ENCODE measurements at regions not wholly inside any gene's neighbourhood (a gene's known extent, or its start where the extent isn't known, plus 50 kb on each side); places are given as distances from the start of the nearest gene placed in this dataset.

DNA sequence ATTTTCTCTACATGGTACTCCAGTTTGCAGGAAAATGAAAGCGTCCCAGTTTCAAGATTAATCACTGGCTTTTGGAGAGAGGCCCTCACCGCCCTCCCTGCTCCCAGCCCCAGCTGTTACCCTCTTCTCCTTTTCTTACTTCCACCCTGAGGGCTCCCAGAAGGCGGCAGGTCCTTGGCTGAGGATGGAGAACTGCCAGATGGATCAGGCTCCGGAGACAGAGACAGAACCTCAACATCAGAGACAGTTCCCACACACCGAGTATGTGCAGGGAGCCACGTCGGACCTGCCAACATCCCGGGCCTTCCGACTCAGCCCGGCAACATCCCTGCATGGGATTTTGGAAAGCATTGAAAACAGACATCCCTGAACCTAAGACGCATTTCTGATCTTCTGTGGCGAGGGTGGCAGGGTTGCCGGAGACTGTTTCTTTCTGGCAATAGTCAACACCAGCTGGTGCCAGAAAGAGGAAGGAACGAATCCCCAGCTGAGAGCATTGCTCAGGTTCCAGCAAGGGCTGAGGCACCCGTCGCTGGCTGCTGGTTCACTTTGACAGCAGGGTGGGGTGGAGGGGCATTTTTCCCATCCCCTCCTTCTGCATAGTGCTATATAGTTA lies 467.1 kb downstream of the MIAT start:
- no peak for DNase-seq (ENCODE audit: low spot score in 2 of 2)
- Histone ChIP-seq H3K27me3 (ENCODE audit: low read depth) (peaks cover 61% of the 10 kb centered on the region), H3K4me1 (no peaks in the 10 kb centered on the region), H3K4me3 (no peak overlapping the region), H3K36me3 (replicated peaks) (no peaks in the 10 kb centered on the region), H3K9me3 (no peaks in the 10 kb centered on the region)
- in situ Hi-C loops (cut with MboI; ENCODE audit: low sequenced_read_pairs), result no loop called here

DNA sequence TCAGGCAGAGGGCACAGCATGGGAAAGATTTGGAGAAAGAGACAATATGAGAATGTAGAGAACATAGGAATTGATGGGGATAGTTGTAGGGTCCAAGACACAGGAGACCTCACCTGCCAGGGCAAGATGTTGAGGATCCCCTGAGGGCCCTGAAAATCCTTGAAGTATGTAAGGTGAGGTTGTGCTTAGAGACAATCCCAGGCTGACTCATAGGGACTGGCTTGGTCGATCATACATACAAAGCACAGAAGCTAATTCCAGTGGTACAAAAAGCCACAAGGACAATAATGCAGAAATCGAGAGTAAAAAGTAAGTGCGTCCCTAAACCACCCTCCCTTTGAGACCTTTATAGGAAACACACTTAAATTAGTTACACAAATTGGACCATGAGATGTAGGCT lies 468.2 kb downstream of the MIAT start:
- DNase-seq (ENCODE audit: low spot score in 2 of 2), result no peak

DNA sequence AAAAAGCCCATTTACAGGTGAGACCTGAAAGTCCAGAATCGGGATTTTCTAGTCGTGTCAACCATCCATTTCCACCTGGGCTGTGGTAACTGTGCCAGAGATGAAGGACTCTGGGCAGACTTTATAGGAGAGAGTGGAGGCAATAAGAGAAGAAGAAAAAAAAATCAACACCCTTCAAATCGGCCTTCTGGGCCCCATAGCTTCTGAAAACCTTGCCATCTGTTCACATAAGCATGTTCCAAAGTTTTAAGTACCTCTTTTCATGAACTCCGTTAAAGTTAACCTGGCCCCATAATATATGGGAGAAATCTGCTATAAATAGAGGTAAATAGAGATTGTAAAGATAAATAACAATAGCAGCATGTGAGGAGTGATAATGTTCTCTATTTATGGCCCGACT lies 470.5 kb downstream of the MIAT start:
- no peak for DNase-seq (ENCODE audit: low spot score in 2 of 2)
- no peaks in the 10 kb centered on the region; the same call in 1 of the 2 replicates for H3K9me3 ChIP-seq
- H3K36me3 ChIP-seq (replicated peaks), result no peaks in the 10 kb centered on the region
- in situ Hi-C loops (cut with MboI; ENCODE audit: low sequenced_read_pairs), result no loop called here
- no peak overlapping the region for H3K4me3 ChIP-seq
- no peaks in the 10 kb centered on the region for H3K4me1 ChIP-seq
- peaks cover 65% of the 10 kb centered on the region for H3K27me3 ChIP-seq (ENCODE audit: low read depth)

More for the DNA sequence above, 468.2 kb downstream of the MIAT start:
- H3K4me1 ChIP-seq, result no peaks in the 10 kb centered on the region
- H3K36me3 ChIP-seq (replicated peaks), result no peaks in the 10 kb centered on the region
- H3K9me3 ChIP-seq, result no peaks in the 10 kb centered on the region
- H3K27me3 ChIP-seq (ENCODE audit: low read depth), result peaks cover 65% of the 10 kb centered on the region
- no peak overlapping the region for H3K4me3 ChIP-seq
- in situ Hi-C loops (cut with MboI; ENCODE audit: low sequenced_read_pairs), result no loop called here

DNA sequence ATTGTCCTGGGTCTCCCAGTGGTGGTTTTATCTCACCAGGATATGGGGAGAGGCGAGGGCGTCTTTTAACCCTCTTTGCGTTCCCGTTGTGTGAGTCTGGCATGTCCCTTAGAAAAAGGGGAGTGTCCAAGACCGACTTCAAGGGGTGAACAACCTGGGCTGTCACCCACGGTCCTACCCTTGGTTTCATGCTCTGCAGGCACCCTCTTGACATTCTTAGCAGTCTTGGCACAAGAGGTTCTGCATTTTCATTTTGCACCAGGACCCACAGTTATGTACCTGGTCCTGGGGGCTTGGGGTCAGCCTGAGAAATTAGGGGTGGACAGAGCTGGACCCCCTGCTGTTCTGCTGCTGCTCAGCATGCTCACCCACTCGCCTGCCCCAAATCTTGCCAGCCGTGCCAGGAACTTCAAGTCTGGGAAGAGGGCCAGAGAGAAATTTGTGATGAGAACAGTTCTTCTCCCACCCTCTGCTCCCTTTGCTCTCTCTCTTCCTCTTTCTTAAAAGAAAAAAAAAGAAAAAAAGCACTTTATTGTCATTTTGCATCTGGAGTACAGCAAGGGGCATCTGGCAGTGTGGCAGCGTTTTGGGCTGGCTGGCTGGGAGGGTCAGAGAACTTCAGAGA lies 471.2 kb downstream of the MIAT start:
- no peaks in the 10 kb centered on the region for H3K4me1 ChIP-seq
- peaks cover 61% of the 10 kb centered on the region for H3K27me3 ChIP-seq (ENCODE audit: low read depth)
- no peaks in the 10 kb centered on the region; the same call in 1 of the 2 replicates for H3K9me3 ChIP-seq
- no peaks in the 10 kb centered on the region for H3K36me3 ChIP-seq (replicated peaks)
- H3K4me3 ChIP-seq, result no peak overlapping the region
- no peak for DNase-seq (ENCODE audit: low spot score in 2 of 2)
- in situ Hi-C loops (cut with MboI; ENCODE audit: low sequenced_read_pairs), result no loop called here

DNA sequence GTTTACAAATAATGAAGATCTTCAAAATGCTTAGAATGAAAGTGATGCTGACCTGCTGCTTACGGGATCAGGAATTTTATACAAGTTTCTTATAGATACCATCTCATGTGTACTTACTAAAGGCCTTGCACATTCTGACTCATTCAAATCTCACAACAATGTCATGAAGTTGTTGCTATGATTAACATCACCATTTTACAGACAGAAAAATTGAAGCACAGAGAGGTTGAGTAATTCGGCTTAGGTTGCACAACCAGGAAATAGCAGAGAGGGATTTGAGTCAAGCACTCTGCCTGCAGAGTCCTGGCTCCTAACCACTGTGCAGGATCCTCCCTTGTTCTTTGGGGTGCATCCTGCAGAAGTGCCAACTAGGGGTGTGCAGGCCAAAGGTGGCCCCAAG lies 471.9 kb downstream of the MIAT start:
- H3K27me3 ChIP-seq (ENCODE audit: low read depth), result peaks cover 61% of the 10 kb centered on the region
- no peaks in the 10 kb centered on the region for H3K4me1 ChIP-seq
- no peaks in the 10 kb centered on the region; the same call in 1 of the 2 replicates for H3K9me3 ChIP-seq
- no peak overlapping the region for H3K4me3 ChIP-seq
- no peaks in the 10 kb centered on the region for H3K36me3 ChIP-seq (replicated peaks)
- in situ Hi-C loops (cut with MboI; ENCODE audit: low sequenced_read_pairs), result no loop called here
- no peak for DNase-seq (ENCODE audit: low spot score in 2 of 2)

DNA sequence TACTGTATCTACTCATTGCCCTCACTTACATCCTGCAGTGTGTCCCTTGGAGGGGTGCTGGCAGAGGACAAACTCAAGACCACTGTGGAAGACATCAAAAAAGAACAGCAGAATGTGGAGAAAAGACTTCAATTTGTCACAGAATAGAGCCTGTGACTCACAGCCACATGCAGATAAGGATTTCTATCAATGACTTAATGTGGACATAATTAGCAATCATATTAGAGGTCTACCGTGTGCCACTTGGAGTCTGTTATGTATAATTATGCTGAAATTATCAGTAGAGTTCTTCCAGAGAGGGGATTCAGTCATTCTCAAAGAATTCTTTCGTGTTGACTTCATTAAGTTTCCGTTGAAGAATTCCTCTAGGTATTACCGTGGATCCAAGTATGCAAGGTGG lies 473.5 kb downstream of the MIAT start:
- peaks cover 44% of the 10 kb centered on the region for H3K27me3 ChIP-seq (ENCODE audit: low read depth)
- no peaks in the 10 kb centered on the region for H3K36me3 ChIP-seq (replicated peaks)
- DNase-seq (ENCODE audit: low spot score in 2 of 2), result no peak
- H3K4me3 ChIP-seq, result no peak overlapping the region
- H3K9me3 ChIP-seq, result no peaks in the 10 kb centered on the region; the same call in 1 of the 2 replicates
- no peaks in the 10 kb centered on the region for H3K4me1 ChIP-seq
- in situ Hi-C loops (cut with MboI; ENCODE audit: low sequenced_read_pairs), result no loop called here

DNA sequence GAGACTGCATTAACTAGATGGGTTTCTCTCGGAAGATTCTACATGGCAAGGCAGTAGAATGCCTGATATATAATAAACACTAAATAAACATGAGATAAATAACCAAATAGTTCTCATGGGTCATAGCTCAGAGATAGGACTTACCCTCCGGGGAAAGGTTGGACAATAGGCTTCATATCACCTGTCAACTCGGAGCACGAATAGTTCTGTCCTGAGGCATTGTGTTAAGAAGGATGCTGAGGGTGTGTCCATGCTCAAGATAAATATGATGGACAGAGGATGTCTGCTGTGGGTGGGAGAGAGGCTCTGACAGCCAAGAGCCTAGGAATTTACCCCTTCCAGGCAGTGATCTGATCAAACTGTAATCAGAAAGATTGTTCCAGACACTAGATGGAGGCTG lies 474.0 kb downstream of the MIAT start:
- Histone ChIP-seq H3K27me3 (ENCODE audit: low read depth) (peaks cover 40% of the 10 kb centered on the region), H3K9me3 (no peaks in the 10 kb centered on the region; the same call in 1 of the 2 replicates), H3K4me3 (no peak overlapping the region), H3K36me3 (replicated peaks) (no peaks in the 10 kb centered on the region), H3K4me1 (no peaks in the 10 kb centered on the region)
- DNase-seq (ENCODE audit: low spot score in 2 of 2), result no peak
- in situ Hi-C loops (cut with MboI; ENCODE audit: low sequenced_read_pairs), result no loop called here

DNA sequence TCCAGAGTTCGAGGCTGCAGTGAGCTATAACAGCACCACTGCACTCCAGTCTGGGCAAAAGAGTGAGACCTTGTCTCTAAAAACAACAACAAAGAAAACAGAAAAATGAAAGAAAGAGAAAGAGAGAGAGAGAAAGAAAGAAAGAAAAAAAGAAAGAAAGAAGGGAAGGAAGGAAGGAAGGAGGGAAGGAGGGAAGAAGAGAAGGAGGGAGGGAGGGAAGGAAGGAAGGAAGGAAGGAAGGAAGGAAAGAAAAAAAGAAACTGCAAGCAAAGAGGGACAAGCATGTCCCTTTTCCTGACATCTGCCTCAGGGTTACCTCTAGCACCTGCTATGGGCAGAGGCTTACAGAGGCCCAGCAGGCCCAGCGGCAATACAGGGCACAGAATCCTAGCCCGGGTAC lies 475.0 kb downstream of the MIAT start:
- Histone ChIP-seq H3K4me3 (no peak overlapping the region), H3K36me3 (replicated peaks) (no peaks in the 10 kb centered on the region), H3K4me1 (no peaks in the 10 kb centered on the region), H3K9me3 (no peaks in the 10 kb centered on the region; the same call in 1 of the 2 replicates), H3K27me3 (ENCODE audit: low read depth) (peaks cover 29% of the 10 kb centered on the region)
- DNase-seq (ENCODE audit: low spot score in 2 of 2), result no peak
- in situ Hi-C loops (cut with MboI; ENCODE audit: low sequenced_read_pairs), result no loop called here

DNA sequence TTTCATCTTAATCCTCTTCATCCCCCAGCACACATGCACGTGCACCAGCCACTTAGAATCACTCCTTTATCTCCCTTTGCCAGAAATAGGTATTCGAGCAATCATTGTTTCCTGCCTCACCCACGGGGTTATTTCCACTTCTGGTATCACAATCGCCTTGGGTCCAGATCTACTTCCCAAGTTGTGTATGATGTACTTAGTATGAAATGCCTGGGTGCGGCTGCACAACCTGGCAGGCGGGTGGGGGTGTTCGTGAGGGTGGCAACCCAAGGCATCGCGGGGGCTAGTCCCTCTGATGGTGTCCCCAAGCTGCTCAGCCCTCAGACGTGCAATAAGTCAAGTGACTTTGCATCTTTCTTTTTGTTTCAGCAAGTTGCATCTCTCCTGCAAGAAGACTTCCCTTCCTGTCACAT lies 475.6 kb downstream of the MIAT start:
- Histone ChIP-seq H3K9me3 (no peaks in the 10 kb centered on the region; the same call in 1 of the 2 replicates), H3K4me3 (no peak overlapping the region), H3K36me3 (replicated peaks) (no peaks in the 10 kb centered on the region), H3K27me3 (ENCODE audit: low read depth) (peaks cover 23% of the 10 kb centered on the region), H3K4me1 (no peaks in the 10 kb centered on the region)
- no peak for DNase-seq (ENCODE audit: low spot score in 2 of 2)
- in situ Hi-C loops (cut with MboI; ENCODE audit: low sequenced_read_pairs), result no loop called here

DNA sequence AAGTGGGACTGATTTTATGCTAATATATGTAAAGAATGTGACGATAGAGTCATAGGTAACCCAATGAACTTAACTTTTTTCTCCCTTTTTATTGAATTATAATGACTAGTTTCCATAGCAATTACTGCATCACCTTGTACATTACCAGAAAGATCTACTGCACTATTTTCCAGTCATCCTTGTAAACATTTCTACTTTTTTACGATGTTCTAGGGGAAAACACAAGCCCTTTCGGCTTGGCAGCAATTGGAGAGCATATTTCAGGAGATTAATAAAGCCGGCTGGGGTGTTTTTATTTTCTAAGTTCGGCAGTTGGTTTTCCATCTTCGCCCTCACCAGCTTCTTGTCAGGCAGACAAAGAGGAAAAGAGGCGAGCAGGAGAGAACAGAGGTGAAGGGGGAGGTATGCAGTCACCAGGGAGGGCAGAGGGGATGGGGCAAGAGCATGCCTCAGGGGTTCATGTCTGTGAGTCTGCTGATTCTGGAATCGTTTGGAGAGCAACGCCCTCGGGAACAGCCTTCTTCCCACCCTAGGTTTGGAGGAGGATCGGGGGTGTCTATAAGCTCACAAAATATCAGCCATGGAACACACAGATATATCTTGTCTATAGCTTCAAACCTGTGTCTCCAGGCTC lies 476.4 kb downstream of the MIAT start:
- DNase-seq (ENCODE audit: low spot score in 2 of 2), result no peak
- in situ Hi-C loops (cut with MboI; ENCODE audit: low sequenced_read_pairs), result no loop called here
- no peaks in the 10 kb centered on the region for H3K4me1 ChIP-seq
- H3K9me3 ChIP-seq, result no peaks in the 10 kb centered on the region; the same call in 1 of the 2 replicates
- H3K4me3 ChIP-seq, result no peak overlapping the region
- H3K27me3 ChIP-seq (ENCODE audit: low read depth), result peaks cover 17% of the 10 kb centered on the region
- H3K36me3 ChIP-seq (replicated peaks), result no peaks in the 10 kb centered on the region

DNA sequence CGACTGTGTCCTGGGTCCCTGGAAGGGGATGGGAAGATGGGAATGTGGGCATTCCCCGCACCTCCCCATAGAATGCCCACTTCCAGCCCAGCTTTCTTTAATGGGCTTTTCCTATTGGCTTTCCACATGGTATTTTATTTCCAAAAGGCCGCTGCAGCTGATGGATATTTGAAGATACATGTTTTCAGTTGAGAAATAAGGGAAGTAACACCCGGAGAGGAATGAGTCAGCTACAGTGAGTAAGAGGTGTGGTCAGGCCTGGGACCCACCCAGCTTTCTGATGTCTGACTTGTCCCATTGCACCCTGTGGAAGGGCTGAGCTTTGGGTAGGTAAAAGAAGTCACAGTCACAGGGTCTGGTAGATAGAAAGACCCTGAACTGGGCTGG lies 476.9 kb downstream of the MIAT start:
- in situ Hi-C loops (cut with MboI; ENCODE audit: low sequenced_read_pairs), result no loop called here
- Histone ChIP-seq H3K27me3 (ENCODE audit: low read depth) (peaks cover 13% of the 10 kb centered on the region), H3K4me1 (no peaks in the 10 kb centered on the region), H3K36me3 (replicated peaks) (no peaks in the 10 kb centered on the region), H3K9me3 (no peaks in the 10 kb centered on the region; the same call in 1 of the 2 replicates), H3K4me3 (no peak overlapping the region)
- DNase-seq (ENCODE audit: low spot score in 2 of 2), result no peak

DNA sequence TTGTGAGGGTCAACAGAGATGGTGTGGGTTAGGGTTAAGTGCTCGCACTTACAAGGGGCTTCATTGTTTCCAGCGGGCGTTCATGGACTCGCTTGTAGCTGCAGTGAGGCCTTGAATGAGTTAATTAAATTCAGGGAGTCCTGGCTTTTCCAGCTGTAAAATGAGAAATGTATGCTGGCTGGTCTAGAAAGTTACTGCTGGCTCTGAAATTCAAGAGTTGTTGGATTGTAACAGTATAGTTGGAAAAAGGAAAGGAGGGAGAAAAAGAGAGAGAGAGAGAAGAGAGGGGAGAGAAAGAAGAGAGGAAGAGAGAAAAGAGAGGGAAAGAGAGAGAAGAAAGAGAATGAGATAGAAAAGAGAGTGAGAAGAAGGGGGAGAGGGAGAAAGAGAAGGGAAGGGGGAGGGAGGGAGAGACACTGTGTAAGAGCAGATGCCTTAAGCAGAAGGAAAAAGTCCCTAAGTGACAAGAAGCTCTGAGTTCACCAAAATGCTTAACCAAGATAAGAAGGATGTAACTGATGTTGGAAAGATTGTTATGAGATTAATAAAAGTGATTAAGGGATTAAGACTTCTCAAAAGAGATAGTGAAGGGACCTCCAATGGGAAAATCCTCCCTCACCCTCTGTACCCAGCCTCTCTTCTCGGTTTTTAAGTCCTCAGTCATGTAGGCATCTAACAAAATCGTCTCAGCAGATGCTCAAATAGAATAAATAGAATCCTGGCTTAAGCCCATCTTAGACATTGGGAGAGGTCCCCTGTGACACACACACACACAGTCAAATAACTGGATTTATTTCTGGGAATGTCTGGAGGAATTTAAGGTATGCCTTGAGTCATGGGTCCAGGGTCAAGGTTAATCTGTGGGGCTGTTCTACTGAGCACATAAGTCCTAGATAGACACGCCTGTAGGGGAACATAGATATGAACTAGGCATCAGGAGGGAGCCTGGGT lies 477.9 kb downstream of the MIAT start:
- Histone ChIP-seq H3K4me1 (no peaks in the 10 kb centered on the region), H3K4me3 (no peak overlapping the region), H3K9me3 (no peaks in the 10 kb centered on the region; the same call in 1 of the 2 replicates), H3K36me3 (replicated peaks) (no peaks in the 10 kb centered on the region), H3K27me3 (ENCODE audit: low read depth) (peaks cover 13% of the 10 kb centered on the region)
- in situ Hi-C loops (cut with MboI; ENCODE audit: low sequenced_read_pairs), result no loop called here
- no peak for DNase-seq (ENCODE audit: low spot score in 2 of 2)

DNA sequence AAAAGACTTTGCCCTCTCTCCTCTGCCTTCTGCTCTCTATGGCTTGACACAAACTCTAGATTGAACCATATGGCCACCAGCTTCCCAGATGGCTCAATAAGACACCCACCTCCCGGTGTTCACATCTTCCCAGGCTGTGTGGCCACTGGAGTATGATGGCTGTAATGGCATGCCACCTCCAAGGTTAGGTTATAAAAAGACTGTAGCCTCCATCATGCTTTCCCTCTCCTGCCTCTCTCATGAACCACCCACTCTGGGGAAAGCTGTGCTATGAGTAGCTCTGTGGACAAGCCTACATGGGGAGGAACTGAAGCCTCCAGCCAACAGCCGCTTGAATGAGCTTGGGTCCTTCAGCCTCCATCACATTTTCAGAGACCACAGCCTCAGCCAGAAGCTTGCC lies 479.2 kb downstream of the MIAT start:
- no peak for DNase-seq (ENCODE audit: low spot score in 2 of 2)
- Histone ChIP-seq H3K4me3 (no peak overlapping the region), H3K4me1 (no peaks in the 10 kb centered on the region), H3K27me3 (ENCODE audit: low read depth) (peaks cover 24% of the 10 kb centered on the region), H3K9me3 (no peaks in the 10 kb centered on the region; the same call in 1 of the 2 replicates), H3K36me3 (replicated peaks) (no peaks in the 10 kb centered on the region)
- in situ Hi-C loops (cut with MboI; ENCODE audit: low sequenced_read_pairs), result no loop called here
